NCI-H460 (cell line): ENCODE measurements at regions not wholly inside any gene's neighbourhood (a gene's known extent, or its start where the extent isn't known, plus 50 kb on each side); places are given as distances from the start of the nearest gene placed in this dataset.
"Not testable (repeated sequence)": the region's sequence is repeated elsewhere in the genome, so short reads cannot be mapped to it uniquely, and the experiment has no call there.

Source experiments
- DNase-seq: peaks from one replicate; pipeline ENCODE4 v3.0.0-alpha.2; 2016; ENCODE audit warnings: low read depth; ENCODE audit errors: extremely low read depth

DNA sequence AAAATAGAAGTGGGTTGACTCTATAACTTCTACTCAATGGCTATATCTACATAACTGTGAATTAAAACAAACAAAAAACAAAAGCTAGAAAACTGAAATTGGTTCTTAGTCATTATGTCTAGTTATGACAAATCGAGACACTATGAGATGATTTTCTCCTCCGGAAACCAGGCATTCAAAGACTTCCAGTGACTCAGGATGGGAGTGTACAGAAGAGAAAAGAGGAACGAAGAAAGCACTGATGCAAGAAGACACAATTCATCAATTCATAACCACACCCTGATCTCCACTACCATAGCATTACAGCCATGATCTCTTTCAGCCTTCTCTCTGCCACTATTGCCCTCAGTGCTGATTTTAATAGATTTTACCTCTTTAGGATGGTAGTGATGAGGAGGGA, 253.6 kb downstream of the CBLL2 start:
- DNase-seq, result peak; percentile 75

DNA sequence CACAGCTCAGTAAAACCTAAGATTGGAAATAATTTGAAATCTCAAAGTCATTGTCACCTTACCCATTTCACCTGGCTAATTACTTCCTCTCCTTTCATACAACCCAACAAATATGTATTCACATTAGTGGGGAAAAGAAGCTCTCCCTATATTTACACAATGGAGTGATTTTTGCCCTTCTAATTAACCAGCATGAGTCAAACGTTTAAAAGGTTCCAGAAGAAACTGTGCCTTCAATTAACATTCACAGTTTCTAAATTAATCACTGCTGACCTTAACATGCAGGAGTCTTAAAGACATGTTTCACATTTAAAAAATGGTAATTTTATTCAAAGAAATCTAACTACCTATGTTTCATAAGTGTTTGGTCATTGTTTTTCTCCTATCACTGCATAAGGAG, 254.6 kb downstream of the CBLL2 start:
- DNase-seq, result no peak

DNA sequence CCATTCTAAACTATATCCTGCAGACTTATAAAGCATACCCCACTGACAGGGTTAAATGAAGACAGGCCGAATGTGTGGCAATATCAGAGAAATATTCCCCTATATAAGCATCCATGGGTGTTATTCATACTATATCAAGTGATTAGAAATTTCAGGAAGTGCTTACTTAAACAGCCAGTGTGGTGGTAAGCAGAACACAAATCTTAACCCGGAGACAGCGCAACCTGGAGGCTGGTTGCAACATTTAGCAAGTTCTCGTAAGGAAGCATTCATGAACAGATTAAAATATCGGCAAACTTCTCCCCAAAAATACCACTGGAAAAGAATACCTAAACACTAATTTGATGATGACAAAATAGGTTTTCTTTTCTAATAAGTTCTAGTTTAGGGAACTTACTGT, 261.2 kb downstream of the CBLL2 start:
- no peak for DNase-seq

DNA sequence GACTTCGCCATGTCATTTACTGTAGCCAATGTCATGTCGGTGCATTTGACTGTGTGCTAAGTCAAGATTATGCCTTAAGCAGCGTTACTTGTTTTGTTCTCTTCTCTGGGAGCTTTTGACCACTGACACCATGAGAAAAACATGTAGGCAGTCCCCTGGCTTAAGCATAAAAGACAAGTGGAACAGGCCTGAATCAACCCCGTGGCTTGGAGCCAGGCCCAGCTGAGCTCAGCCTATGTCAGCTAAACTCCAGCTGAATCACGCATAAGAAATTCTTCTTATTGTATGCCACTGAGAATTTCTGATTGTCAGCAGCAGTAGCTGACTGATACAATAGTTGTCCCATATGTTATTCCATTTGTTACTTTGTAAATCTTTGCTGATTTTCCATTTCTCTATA, 261.9 kb downstream of the CBLL2 start:
- no peak for DNase-seq

GRCh38 chrX:22536746-22537304, 264.1 kb downstream of the CBLL2 start:
- DNase-seq, result no peak

- DNase-seq, result no peak
Measured at GRCh38 chrX:22538580-22538979, 265.9 kb downstream of the CBLL2 start.

GRCh38 chrX:22541926-22542325, 269.2 kb downstream of the CBLL2 start:
- DNase-seq, result no peak

DNA sequence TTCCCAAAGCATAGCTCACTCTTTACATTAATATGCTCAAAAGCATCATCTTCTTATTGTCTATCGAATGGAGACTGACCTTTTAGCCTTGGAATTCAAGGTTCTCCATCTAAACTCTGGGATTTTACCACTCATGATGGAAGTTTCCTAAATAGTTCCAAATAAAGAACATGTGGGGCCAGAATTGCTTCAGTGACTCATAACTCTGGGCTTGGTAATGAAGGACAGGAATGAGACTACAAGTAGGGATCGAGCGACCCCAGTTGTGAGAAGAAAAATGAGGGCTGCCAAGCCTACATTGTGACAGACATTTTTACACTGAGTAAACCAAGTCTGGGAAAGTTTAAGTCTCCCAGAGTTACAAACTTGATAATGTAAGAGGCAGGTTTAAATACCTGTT, 269.9 kb downstream of the CBLL2 start:
- DNase-seq, result no peak

GRCh38 chrX:22559506-22559905, 286.8 kb downstream of the CBLL2 start:
- no peak for DNase-seq

GRCh38 chrX:22575161-22575845, 302.6 kb downstream of the CBLL2 start:
- DNase-seq, result no peak

DNA sequence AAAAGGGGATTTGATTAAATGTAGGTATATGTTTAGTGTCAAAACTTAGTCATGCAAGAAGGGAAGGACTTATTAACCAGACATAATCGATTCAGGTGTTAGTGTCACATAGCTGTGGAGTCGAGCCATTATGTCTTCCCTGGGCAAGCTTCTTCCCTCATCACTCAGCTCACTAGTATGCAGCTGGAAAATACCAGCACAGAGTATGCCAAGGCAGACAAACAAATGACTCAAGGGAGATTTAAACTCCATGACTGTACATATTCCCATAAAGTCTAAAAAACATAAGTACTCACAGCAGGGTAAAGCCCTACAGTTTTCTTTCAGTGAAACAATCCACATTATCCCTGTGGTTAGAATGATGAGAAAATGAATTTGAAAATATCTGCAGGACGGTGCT, 304.5 kb downstream of the CBLL2 start:
- DNase-seq, result no peak

- DNase-seq, result no peak
Measured at GRCh38 chrX:22585831-22586230, 313.1 kb downstream of the CBLL2 start.

GRCh38 chrX:22589845-22590244, 317.1 kb downstream of the CBLL2 start:
- DNase-seq, result no peak

DNA sequence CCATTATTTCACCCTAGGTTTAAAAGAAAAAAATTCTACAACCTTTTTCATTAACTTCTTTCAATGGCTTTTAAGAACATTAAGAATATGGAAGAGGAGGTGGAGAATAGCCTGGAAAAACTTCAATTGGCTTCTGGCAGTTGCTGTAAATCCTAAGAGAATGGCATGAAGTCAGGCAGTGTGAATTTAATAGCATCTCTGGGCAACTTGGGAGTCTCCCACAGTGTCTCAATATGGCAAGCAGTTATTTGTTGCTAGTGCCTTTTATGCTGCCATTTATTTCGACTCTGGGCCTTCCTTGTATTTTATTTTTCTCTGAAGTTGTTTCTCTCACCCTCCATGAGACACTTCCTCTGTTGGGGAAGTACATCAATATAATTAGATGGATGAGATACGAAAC, 322.1 kb downstream of the CBLL2 start:
- no peak for DNase-seq

DNA sequence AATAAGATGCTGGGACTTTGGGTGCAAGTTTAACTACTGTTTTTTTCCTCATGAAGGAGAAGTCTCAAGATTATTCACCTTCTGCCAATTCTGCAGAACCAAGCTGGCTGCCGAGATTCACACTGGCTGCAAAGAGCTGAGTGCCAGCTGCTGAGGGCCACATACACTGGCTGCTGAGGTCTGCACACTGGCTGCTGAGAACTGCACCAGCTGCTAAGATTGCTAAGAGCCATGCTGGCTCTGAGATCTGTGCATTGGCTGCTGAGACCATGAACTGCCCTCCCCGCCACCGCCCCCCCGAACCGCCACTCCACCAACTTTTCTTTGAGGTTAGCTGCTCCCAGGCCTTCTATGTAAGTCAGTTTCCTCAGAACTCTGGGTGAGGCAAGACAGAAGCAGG, 330.3 kb downstream of the CBLL2 start:
- DNase-seq, result no peak

DNA sequence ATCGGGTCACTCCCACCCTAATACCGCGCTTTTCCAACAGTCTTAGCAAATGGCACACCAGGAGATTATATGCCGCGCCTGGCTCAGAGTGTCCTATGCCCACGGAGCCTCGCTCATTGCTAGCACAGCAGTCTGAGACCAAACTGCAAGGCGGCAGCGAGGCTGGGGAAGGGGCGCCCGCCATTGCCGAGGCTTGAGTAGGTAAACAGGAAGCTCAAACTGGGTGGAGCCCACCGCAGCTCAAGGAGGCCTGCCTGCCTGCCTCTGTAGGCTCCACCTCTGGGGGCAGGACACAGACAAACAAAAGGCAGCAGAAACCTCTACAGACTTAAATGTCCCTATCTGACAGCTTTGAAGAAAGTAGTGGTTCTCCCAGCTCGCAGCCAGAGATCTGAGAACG, 336.7 kb downstream of the CBLL2 start:
- DNase-seq, result not testable (repeated sequence)

- no peak for DNase-seq
Measured at GRCh38 chrX:22616867-22617266, 344.2 kb downstream of the CBLL2 start.

DNA sequence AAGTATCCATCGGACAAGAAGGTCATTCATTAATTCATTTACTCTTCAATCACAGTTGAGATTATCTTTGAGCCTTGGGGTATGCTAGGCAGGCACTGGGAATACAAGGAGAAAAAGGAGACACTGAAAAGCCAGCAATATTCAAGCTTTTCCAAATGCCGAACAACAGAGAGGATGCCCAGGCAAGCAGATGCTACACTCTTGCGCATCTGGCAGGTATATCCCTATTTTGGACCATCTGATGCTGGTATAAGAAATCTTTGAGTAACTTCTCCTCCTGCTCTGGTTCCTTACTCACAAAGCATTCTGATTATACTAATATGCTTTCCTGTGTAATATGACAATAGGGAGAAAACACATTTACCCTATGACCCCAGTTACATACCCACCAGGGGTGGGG, 354.9 kb downstream of the CBLL2 start:
- no peak for DNase-seq

DNA sequence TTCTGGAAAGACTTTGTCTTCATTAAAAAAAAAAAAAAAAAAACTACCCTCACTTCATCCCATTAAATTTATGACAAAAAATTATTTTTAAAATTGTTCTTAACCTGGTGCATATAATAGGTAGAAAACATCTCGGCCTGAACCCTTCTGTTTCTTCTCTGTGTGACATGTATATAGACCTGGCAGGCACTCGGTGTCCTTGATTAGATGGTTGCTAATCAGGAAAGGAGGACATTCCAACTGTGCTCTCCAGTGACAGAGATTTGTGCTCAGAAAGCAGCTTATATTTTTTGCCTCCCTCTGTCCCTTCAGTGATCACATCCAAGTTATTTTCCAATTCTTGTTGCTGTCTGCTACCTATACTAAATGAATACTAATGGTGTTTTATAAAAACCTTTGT, 355.6 kb downstream of the CBLL2 start:
- no peak for DNase-seq

DNA sequence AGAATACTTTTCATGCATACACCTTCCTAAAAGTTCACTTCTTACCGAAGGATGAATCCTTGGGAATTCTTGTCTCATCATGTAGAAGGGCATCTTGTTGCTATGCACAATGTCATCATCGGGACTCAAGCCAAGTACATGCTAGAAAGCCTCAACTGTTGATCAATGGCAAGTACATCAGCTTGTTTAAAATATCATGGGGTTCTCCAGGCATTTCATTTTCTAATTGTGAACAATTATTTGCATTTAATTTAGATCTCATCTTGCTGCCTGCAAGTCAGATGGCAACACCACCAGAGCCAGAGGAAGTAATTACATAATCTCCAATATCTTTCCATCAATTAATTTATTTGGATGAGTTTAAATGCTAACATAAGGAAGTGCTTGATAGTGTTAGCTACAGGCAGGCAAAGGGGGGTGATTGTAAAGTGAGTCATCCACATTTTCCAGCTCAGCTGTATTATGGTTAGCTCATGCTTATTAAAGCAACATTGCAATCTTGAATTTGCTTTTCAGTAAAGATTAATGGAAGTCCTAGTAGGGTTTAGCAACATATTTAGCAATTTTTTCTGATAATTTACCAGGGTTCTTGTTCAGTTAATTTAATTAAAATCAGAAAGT, 356.5 kb downstream of the CBLL2 start:
- DNase-seq, result no peak

DNA sequence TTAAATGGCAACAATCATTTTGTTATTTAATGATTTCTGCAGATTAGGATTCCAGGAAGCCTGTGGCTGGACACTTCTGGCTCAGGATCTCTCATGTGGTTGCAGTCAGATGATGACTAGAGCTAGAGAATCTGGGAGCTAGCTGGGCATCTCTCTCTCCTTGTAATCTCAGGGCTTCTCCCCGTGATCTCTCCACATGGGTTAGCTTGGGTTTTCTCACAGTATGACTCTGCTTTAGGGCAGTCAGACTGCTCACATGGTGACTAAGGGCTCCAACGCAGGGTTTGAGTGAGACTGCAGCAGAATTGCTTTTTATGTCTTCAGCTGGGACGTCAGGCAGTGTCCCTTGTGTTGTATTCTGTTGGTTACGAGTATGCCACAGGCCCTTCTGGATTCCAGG, 361.4 kb downstream of the CBLL2 start:
- DNase-seq, result no peak

DNA sequence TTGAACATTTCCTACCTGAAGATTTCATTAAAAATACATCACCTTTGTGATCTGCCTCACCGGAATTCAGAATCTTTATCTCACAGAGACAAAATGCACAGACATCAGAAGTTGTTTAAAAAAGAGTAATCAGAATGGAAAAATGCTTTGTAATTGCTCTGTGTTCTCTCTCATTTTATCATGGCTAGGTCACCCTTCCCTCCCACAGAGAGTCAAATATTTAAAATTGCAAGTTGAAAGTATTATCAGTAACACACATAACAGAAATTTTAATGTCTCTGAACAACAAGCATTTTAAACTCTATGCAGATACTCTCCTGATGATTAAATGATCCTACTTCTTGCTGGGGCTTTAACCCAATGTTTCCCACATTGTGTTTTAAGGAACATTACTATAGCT, 362.0 kb downstream of the CBLL2 start:
- no peak for DNase-seq

DNA sequence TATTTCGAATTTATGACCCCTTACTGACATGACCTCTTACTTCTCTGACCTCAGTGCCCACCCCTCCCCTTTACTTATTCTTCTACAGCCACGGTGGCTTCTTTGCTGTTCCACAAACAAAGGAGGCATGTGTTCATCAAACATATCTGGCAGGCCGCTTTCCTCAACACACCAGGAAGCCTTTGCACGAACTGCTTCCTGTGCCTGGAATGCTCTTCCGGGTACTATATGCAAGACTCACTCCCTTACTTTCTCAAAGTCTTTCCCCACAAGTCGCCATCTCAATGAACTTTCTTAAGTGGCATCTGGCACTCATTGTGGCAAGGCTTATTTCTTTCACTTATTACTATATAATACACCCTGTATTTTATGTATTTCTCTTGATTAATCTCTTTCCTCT, 351.5 kb upstream of the DDX53 start:
- DNase-seq, result no peak
